GM20431 (cell line): ENCODE measurements at regions not wholly inside any gene's neighbourhood (a gene's known extent, or its start where the extent isn't known, plus 50 kb on each side); places are given as distances from the start of the nearest gene placed in this dataset.
"Not testable (repeated sequence)": the region's sequence is repeated elsewhere in the genome, so short reads cannot be mapped to it uniquely, and the experiment has no call there.

Experiments
- in situ Hi-C: fragments of 300-500 bp; cut with MseI, MboI; formaldehyde crosslinking; loops from one replicate; pipeline ENCODE4 v1.15.0; 2020; ENCODE audit warnings: low sequenced_read_pairs; ENCODE audit not compliant: unreplicated experiment

- in situ Hi-C loops = no loop called here
Observed at GRCh38 chr6:144390886-144391285, 105.8 kb downstream of the UTRN start.

DNA sequence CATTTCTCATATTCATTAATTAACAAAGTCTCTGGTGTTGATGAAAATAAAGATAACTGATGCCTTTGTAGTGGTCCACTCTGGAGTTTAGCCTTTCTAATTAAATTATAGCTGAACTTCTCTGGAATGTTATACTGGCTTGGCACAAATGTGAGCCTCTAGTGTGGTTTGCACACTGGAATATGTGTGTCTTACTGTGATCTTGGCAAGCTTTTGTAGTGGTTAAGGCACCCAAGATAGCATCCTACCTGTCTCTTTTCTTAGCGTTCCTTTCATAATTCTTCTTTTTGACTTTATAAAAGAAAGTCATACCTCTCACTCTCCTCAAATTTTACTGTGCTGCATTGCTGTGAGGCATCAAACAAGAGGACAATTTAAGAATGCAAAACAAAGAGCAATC lies 107.4 kb downstream of the UTRN start:
- in situ Hi-C loops = no loop called here

DNA sequence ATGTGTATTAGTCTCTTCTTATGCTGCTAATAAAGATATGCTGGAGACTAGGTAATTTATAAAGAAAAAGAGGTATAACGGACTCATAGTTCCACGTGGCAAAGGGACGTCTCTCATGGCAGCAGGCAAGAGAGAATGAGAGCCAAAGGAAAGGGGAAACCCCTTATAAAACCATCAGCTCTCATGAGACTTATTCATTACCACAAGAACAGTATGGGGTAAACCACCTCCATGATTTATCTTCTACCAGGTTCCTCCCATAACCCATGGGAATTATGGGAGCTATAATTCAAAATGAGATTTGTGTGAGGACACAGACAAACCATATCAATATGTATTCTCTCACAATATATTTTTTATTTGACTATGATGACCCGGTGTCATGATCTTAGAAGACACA lies 109.1 kb downstream of the UTRN start:
- in situ Hi-C loops = no loop called here

DNA sequence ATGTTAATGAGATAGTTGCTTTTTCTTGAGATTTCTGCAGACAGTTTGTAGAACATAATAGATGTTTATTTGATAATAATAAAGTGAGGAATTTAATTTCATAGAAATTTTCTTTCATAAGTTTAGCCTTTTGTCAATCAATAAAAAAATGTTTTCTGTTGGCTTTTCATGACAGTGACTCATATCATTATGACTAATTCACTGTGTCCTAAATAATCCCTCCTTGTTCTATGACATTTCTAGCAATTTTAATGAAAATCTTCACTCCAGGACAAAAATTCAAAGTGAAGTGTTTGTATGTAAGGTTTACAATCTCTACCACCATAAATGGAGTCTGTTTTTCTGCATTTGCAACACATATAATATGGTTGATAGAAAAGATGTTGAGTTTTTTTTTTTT lies 109.9 kb downstream of the UTRN start:
- in situ Hi-C loops = no loop called here

DNA sequence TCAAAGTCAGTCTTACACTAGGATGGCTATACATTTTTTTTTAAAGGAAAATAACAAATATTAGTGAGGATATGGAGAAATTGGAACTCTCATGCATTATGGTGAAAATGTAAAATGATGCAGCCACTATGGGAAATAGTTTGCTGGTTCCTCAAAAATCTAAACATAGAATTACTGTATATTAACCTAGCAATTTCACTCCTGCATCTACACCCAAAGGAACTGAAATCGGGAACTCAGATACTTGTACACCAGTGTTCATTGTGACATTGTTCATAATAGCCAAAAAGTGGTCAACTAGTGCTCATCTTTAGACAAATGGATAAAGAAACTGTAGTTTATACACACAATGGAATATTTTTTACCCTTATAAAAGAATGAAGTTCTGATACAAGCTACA lies 110.7 kb downstream of the UTRN start:
- in situ Hi-C loops = no loop called here

- in situ Hi-C loops = no loop called here
Observed at GRCh38 chr6:144397141-144397540, 112.0 kb downstream of the UTRN start.

DNA sequence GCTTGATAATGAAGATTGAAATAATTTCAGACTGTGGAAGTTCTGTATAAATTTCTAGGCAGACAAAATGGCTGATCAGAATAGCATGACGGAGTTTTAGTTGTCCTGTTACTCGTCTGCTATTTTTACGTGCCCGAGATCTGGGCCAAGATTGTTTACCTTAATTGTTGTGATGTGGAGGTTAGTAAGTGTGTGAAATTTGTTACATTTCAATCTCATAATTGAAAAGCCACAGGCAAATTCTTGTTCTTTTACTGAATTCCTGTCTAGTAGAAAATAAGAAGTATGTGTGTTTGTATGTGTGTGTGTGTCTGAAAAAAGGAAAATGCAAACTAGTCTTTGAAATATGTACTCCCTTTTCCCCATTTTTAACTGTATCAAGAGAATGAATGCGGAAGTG lies 115.2 kb downstream of the UTRN start:
- in situ Hi-C loops = no loop called here

- in situ Hi-C loops = no loop called here
Observed at GRCh38 chr6:144401736-144402733, 116.9 kb downstream of the UTRN start.

GRCh38 chr6:144402750-144403149 lies 117.6 kb downstream of the UTRN start:
- in situ Hi-C loops = no loop called here

GRCh38 chr6:144405163-144405562 lies 120.0 kb downstream of the UTRN start:
- in situ Hi-C loops = no loop called here

DNA sequence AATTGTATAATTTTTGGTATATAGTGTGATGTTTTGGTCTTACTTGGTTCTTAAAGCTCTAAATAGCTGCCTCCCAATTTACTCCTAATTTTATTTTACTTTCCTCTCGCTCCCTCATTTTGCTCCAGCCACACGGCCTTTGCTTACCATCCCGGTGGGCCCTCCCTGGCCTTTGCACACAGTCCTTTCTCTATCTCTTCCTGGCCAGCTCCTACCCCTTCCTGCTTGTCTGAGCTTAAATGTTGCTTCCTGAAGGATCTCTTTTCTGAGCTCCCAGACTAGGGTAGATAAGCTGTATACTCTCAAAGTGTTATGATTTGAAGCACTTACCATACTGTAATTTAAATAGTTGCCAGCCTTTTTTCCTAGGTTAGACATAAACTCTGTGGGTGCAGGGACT lies 121.7 kb downstream of the UTRN start:
- in situ Hi-C loops = no loop called here

GRCh38 chr6:144408161-144408560 lies 123.0 kb downstream of the UTRN start:
- in situ Hi-C loops = no loop called here

- in situ Hi-C loops = no loop called here
Observed at GRCh38 chr6:144410059-144410458, 124.9 kb downstream of the UTRN start.

GRCh38 chr6:144410574-144410973 lies 125.4 kb downstream of the UTRN start:
- in situ Hi-C loops = not testable (repeated sequence)

DNA sequence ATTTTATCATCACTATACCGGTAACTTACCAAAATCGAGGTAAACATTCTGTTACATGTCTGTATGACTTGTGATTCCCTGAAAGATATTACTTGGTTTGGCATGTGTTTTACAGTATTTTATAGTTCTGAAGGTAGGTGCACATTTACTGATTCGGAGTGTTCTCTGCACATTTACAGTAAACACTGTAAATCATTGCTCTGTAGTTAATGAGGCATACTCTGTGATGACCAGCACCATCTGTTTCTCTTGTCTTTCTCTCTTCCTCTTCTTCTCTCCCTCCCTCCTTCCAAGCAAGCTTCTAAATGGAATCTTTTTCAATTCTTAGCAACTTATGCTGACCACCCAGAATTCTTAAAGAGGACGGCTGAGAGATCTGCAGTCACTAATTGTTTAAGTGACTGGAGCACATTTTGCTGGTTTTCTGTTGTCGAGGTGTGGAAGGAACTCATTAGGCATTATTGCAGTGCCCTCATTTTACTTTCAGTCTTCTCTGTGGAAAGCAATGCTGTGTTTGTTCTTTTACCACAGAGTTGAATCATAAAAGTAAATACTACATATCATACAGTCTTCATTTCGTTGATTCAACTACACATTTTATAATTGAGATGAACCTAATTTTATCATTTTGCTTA lies 126.5 kb downstream of the UTRN start:
- in situ Hi-C loops = no loop called here

DNA sequence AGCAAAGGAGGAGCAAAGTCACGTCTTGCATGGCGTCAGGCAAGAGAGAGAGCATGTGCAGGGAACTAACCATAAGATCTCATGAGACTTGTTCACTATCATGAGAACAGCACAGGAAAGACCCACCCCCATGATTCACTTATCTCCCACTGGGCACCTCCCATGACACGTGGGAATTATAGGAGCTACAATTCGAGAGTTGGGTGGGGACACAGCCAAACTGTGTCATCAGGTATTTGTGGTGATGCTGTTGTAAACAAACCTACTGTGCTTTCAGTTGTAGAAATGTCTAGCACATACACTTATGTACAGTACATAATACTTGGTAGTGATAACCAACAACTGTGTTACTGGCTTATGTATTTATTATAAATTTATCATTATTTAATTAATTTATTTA lies 128.3 kb downstream of the UTRN start:
- in situ Hi-C loops = no loop called here

GRCh38 chr6:144415014-144415413 lies 129.9 kb downstream of the UTRN start:
- in situ Hi-C loops = no loop called here

DNA sequence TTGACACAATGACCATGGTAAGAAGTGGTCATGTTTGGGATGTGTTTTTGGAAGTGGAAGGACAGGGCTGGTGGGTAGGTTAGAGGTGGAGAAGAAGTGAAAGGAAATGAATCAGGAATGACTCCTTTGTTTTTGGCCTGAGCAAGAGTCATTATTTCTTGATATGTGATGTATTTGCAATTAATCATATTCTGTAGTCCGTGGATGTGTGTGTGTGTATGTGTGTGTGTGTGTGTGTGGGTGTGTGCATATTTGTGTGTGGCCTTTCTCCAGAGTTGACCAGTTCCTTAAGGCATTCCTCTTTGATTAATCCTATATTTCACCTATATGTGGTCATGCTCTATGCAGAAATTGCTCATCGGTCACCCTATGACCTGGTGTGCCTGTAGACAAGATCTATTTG lies 130.7 kb downstream of the UTRN start:
- in situ Hi-C loops = no loop called here

DNA sequence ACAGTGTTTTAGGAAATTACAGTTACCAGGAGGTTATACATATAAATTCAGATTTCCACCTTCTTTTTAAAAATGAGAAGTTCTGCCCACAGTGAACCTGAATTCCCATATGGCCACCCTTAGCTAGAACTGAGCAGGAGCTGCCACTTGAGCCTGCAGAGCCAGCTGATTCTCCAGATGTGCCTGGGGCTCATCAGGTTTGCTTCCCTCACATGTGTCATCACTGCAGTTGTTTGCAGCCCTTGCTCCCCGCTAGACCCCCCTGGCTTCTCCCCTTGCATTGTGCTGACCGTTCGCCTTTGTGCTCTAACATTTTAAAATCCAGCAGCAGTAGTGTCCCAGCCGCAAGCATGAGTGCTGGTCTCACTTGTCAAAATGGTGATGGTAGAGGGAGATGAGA lies 131.1 kb downstream of the UTRN start:
- in situ Hi-C loops = no loop called here

- in situ Hi-C loops = no loop called here
Observed at GRCh38 chr6:144416773-144417172, 131.6 kb downstream of the UTRN start.

- in situ Hi-C loops = no loop called here
Observed at GRCh38 chr6:144417681-144418080, 132.5 kb downstream of the UTRN start.
